GM12801 (cell line): ENCODE measurements at regions not wholly inside any gene's neighbourhood (a gene's known extent, or its start where the extent isn't known, plus 50 kb on each side); places are given as distances from the start of the nearest gene placed in this dataset.

Experiments used
- CTCF ChIP-seq: IDR thresholded peaks from one replicate; pipeline ENCODE4 v1.5.1; 2011; ENCODE audit warnings: control low read depth; ENCODE audit not compliant: insufficient read length; ENCODE audit errors: extremely low read depth

- TF ChIP-seq CTCF, result no peak
Measured at GRCh38 chr10:94274142-94274787, 88.5 kb downstream of the NOC3L start.

GRCh38 chr10:94276140-94276539 lies 86.6 kb downstream of the NOC3L start:
- TF ChIP-seq CTCF, result no peak

DNA sequence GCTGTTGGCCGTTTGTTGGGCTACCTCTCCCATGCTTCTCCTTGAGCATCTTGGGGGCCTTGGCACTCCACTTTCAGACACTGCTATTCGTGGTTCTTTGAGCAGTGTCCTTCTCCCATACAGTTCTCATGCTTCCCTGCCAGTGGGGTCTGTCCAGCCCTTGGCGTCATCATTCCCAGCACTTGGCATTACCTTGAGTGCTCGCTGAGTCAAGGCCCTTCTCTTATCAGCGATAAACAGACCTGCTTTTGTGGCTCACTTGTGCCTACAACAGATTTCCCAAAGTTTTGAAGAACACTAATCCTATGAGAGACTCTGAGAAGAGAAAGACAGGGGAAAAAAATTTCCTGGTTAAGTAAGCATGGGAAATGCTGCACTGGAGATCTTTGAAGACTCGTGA lies 85.3 kb downstream of the NOC3L start:
- TF ChIP-seq CTCF, result no peak

DNA sequence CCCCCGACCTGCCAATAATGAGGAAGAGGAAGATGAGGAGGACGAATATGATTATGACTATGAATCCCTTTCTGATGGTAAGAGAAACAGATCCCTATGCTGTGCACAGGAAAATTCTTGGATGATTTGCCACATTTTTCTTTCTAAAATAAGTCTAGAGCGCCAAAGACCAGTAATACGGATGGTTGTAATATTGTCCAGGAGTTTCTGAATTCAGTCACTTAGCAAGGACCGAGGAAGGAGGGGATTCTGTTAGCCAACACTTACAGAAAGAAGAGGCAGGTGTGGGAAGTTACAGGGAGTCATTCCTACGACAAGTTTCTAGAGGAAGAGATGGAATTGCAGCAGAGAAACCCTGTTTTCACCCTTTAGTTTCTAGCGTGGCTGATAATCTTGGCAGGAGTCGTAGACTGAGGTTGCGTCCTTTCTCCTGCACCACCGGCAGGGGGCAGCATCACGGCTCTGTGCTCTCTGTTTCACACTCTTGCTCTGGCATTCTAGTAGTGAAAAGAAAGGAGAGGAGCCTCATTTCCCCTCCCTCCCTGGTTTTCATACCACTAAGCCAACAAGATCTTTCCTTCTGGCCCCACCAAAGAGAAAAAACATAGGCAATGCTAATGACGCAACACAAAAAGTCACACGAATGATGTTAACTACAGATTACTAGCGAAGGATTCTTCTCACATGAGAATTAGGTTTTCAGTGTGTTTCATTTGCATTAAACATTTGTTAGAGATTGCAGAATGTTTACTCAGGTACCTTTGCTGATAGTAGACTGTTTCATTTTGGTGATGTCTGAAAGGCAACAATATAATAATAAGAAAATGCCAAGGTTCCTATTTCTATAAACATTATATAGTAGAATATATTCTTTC lies 82.7 kb downstream of the NOC3L start:
- peak; percentile 12 for TF ChIP-seq CTCF

- no peak for TF ChIP-seq CTCF
Measured at GRCh38 chr10:94281654-94282053, 81.1 kb downstream of the NOC3L start.

DNA sequence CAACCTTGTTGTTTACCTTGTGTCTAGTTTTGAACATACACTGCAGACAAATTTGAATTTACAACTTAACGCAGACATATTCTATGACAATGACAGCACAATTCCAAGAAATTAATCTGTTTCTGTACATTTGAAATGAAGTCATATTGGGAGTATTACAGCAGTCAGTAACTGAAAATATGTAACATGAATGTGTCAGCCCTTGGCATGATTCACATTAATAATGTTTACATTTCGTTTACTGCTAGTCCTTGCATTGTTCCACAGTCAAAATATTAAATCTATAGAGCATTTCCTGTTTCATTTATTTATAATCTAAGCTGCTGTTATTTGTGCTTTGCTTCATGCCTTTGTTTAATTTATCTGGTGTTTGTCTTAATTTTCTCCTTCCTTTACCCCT lies 80.4 kb downstream of the NOC3L start:
- no peak for TF ChIP-seq CTCF
